ENCODE measurements at regions not wholly inside any gene's neighbourhood (a gene's known extent, or its start where the extent isn't known, plus 50 kb on each side); places are given as distances from the start of the nearest gene placed in this dataset.

DNA sequence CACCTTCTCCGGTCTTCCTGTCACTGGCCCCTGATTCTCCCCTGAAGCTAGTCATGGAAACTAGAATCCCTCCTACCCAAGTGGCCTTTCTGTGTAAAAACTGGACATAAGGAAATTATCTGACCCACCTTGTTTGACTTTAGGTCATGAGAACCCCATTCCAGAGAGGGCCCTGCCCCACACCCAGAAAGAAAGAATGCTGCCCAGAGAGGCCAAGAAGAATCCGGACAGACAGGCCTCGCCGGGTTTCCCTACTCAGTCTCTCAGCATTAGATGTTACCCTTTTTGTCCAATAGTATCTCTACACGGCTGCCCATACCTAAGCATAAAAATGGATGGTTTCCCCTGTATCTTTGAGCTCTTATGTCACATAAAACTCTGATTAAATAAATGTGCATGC is 83.3 kb upstream of the HELT start:
- Histone ChIP-seq H3K36me3 (no peaks in the 10 kb centered on the region), H3K9me3 (no peaks in the 10 kb centered on the region), H3K4me3 (no peak overlapping the region), H3K27me3 (peaks cover 0 to 10% of the 10 kb centered on the region in 2 donors), H3K27ac (no peak overlapping the region), H3K4me1 (peaks cover 0 to 8% (median 0%) of the 10 kb centered on the region in 4 donors)
- TF ChIP-seq, protein P1, sequence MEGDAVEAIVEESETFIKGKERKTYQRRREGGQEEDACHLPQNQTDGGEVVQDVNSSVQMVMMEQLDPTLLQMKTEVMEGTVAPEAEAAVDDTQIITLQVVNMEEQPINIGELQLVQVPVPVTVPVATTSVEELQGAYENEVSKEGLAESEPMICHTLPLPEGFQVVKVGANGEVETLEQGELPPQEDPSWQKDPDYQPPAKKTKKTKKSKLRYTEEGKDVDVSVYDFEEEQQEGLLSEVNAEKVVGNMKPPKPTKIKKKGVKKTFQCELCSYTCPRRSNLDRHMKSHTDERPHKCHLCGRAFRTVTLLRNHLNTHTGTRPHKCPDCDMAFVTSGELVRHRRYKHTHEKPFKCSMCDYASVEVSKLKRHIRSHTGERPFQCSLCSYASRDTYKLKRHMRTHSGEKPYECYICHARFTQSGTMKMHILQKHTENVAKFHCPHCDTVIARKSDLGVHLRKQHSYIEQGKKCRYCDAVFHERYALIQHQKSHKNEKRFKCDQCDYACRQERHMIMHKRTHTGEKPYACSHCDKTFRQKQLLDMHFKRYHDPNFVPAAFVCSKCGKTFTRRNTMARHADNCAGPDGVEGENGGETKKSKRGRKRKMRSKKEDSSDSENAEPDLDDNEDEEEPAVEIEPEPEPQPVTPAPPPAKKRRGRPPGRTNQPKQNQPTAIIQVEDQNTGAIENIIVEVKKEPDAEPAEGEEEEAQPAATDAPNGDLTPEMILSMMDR (IDR thresholded peaks at IDR 0.05): no peak
- DNase-seq: no peak
- intact Hi-C loops (cut with DNase I; ENCODE audit: low total_unique reads): no loop called here

DNA sequence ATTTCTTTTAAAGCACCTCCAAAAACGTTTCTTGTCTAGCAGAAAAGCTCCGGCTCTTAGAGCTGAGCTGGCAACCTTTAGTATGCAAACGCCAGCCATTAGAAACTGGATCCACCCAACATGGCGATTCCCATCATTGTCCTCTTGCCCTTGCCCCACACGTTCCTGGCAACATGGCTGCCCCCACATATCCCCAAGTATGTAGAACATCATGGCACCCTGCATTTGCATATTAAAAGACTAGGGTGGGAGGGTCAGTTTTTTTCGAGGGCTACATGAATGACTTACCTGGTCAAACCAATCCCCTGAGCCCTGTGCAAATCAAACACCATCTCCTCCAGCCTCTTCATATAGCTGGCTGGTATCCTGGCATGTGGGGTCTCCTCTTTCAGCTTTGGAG is 82.2 kb upstream of the HELT start:
- TF ChIP-seq, protein P1 (IDR thresholded peaks at IDR 0.05): no peak
- no peaks in the 10 kb centered on the region for H3K9me3 ChIP-seq
- H3K4me3 ChIP-seq: no peak overlapping the region
- peaks cover 0 to 8% (median 0%) of the 10 kb centered on the region in 4 donors for H3K4me1 ChIP-seq
- H3K27ac ChIP-seq: no peak overlapping the region
- peaks cover 0 to 10% of the 10 kb centered on the region in 2 donors for H3K27me3 ChIP-seq
- no peaks in the 10 kb centered on the region for H3K36me3 ChIP-seq
- no peak for DNase-seq
- intact Hi-C loops (cut with DNase I; ENCODE audit: low total_unique reads): no loop called here

DNA sequence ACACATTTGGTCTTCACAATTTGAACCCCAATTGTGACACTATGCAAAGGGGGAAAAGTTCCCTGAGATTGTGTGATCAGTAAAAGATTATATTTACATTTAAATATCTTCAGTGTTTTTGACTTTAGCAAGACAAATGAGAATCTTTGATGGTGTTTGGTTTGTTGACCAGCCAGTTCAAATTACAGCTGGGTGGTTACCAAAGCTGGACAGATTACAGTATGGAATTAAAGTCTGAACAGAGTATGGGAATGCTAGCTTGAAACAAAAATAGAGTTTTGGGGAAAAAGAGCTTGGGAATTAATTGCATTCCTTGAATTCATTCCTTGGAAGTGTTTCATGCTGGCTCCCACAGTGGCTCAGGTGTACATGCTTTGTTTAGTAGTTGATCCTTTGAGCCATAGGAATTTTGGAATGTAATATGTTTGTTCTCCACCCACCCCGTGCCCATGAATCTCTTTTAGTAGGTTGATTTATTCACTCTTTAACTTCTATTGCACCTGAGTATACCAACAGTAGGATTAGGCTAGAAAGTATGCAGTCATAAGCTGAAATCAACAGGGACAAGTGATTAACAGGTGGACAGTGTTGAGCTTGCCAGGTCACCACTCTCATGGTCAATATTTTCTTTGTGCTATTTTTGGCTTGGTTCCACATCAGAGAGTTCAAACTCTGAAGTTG is 81.1 kb upstream of the HELT start:
- Histone ChIP-seq H3K9me3 (no peaks in the 10 kb centered on the region), H3K4me3 (no peak overlapping the region), H3K27me3 (peaks cover 0 to 7% of the 10 kb centered on the region in 2 donors), H3K27ac (no peak overlapping the region), H3K4me1 (peaks cover 0 to 8% (median 0%) of the 10 kb centered on the region in 4 donors), H3K36me3 (no peaks in the 10 kb centered on the region)
- DNase-seq: no peak
- TF ChIP-seq, protein P1 (IDR thresholded peaks at IDR 0.05): no peak
- intact Hi-C loops (cut with DNase I; ENCODE audit: low total_unique reads): no loop called here

DNA sequence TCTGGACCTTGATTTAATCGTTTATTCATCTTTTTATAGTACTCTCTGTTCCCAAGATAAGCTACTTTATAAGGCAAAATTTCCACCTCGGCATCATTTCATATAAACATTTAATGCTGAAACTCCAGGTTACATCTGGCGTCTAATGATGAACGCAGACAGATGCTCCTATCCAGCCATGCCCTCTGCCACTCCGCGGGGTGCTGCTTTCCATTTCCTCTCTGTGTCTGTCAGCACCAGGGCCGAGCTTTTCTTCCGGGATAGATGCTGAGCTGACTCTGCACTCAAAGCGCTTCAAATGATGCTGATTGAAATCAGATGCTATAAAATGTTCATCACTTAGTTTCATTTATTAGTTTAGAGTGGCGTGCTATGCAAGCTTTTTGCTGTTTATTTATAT is 80.5 kb upstream of the HELT start:
- TF ChIP-seq, protein P1 (IDR thresholded peaks at IDR 0.05): no peak
- H3K27me3 ChIP-seq: peaks cover 0 to 3% of the 10 kb centered on the region in 2 donors
- no peaks in the 10 kb centered on the region for H3K9me3 ChIP-seq
- no peak overlapping the region for H3K27ac ChIP-seq
- DNase-seq: no peak
- peaks cover 0 to 8% (median 0%) of the 10 kb centered on the region in 4 donors for H3K4me1 ChIP-seq
- intact Hi-C loops (cut with DNase I; ENCODE audit: low total_unique reads): no loop called here
- no peaks in the 10 kb centered on the region for H3K36me3 ChIP-seq
- H3K4me3 ChIP-seq: no peak overlapping the region

DNA sequence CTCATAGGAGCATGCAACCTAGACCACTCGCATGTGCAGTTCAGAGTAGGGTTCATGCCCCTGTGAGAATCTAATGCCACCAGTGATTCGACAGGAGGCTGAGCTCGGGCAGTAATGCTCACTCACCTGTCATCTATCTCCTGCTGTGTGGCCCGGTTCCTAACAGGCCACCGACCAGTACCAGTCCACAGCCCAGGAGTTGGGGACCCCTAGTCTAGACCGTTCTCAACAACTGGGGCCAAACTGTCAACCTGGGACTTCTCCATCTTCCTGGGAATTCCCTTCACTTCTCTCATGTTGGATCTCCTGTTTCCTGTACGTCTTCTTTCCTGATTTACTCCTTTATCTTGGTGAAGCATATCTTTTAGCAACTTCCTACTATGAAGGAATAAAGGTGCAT is 79.4 kb upstream of the HELT start:
- TF ChIP-seq, protein P1 (IDR thresholded peaks at IDR 0.05): no peak
- H3K4me3 ChIP-seq: no peak overlapping the region
- no peaks in the 10 kb centered on the region for H3K36me3 ChIP-seq
- DNase-seq: no peak
- intact Hi-C loops (cut with DNase I; ENCODE audit: low total_unique reads): no loop called here
- H3K9me3 ChIP-seq: no peaks in the 10 kb centered on the region
- H3K27ac ChIP-seq: no peak overlapping the region
- no peaks in the 10 kb centered on the region for H3K27me3 ChIP-seq
- H3K4me1 ChIP-seq: peaks cover 0 to 8% (median 0%) of the 10 kb centered on the region in 4 donors
